ENCODE measurements at regions not wholly inside any gene's neighbourhood (a gene's known extent, or its start where the extent isn't known, plus 50 kb on each side); places are given as distances from the start of the nearest gene placed in this dataset.
A peak's percentile ranks its signal among the peaks of the same experiment; 100 is the strongest.

GRCh38 chr15:56307180-56307579 is 58.0 kb upstream of the TEX9 start:
- peak; percentile 94 for DNase-seq

- no peak for DNase-seq
These were observed 55.0 kb upstream of the RFX7 start for GRCh38 chr15:56298723-56299122.

- no peak for DNase-seq
These were observed 51.8 kb upstream of the RFX7 start for GRCh38 chr15:56295433-56295832.

GRCh38 chr15:56293495-56294292 is 50.0 kb upstream of the RFX7 start:
- DNase-seq = no peak
